Skeletal muscle satellite cell (primary cell): ENCODE measurements at regions not wholly inside any gene's neighbourhood (a gene's known extent, or its start where the extent isn't known, plus 50 kb on each side); places are given as distances from the start of the nearest gene placed in this dataset.

Experiments used
- H3K27me3 ChIP-seq: 2 replicates; pipeline ENCODE4 v1.7.0; 2013; ENCODE audit warnings: low read length; ENCODE audit not compliant: control insufficient read depth, insufficient read depth
- H3K36me3 ChIP-seq: 2 replicates; pipeline ENCODE4 v1.7.0; 2013; ENCODE audit warnings: mild to moderate bottlenecking, control low read depth, low read length; ENCODE audit not compliant: insufficient read depth
- H3K4me1 ChIP-seq: 2 replicates; pipeline ENCODE4 v1.7.0; 2013; ENCODE audit warnings: low read length; ENCODE audit not compliant: control insufficient read depth, insufficient read depth
- H3K4me2 ChIP-seq: 2 replicates; pipeline ENCODE4 v1.7.0; 2013; ENCODE audit warnings: mild to moderate bottlenecking, low read length
- H3K4me3 ChIP-seq: 2 replicates; pipeline ENCODE4 v1.7.0; 2013; ENCODE audit warnings: low read length
- H3K9ac ChIP-seq: 2 replicates; pipeline ENCODE4 v1.7.0; 2013; ENCODE audit warnings: mild to moderate bottlenecking, low read depth, low read length, moderate library complexity
- H3K9me3 ChIP-seq: replicated peaks from 2 replicates; pipeline ENCODE4 v1.7.0; 2013; ENCODE audit warnings: mild to moderate bottlenecking, control low read depth, low read length

DNA sequence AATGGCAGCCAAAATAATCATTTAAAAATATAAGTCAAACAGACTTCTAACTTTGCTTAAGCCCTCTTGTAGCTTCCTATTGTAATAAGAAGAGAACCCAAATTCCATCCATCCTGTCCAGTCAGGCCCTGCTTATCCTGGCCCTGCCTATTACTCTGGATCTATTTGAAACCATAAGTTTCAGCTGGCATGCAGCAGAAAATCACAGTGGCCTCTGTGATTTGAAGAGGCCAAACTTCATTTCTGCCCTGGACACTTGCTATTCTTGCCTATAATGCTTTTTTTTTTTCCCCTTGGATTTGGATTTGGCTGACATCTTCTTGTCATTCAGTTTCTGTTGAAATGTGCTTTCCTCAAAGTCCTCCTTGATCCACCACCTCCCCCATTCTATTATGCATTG lies 642.8 kb downstream of the USP25 start:
- H3K9me3 ChIP-seq: no peaks in the 10 kb centered on the region
- H3K4me3 ChIP-seq: no peak overlapping the region
- H3K4me1 ChIP-seq: no peaks in the 10 kb centered on the region
- no peak overlapping the region for H3K9ac ChIP-seq
- no peaks in the 10 kb centered on the region for H3K36me3 ChIP-seq
- no peaks in the 10 kb centered on the region for H3K27me3 ChIP-seq
- H3K4me2 ChIP-seq: no peak overlapping the region

DNA sequence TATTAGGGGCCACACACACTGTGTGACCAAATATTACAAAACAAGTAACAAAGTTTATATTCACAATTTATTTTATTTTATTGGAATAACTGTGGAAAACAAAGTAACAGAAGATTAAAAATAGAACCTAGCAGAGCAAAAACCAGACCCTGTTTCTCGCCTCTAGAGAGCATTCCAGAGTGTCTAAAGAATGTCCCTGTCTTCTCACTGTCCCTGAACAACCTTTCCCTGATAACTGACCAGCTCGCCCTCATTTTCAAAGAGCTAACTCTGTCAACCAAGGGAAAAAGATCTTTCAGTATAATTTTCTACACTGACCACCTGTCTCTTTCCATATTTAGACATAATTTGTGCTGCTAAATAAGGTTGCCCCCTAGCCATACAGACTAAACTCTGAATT lies 646.9 kb downstream of the USP25 start:
- Histone ChIP-seq H3K4me1 (no peaks in the 10 kb centered on the region), H3K9ac (no peak overlapping the region), H3K9me3 (no peaks in the 10 kb centered on the region), H3K4me2 (no peak overlapping the region), H3K4me3 (no peak overlapping the region), H3K36me3 (no peaks in the 10 kb centered on the region), H3K27me3 (no peaks in the 10 kb centered on the region)

GRCh38 chr21:16377120-16377658 lies 647.4 kb downstream of the USP25 start:
- Histone ChIP-seq H3K27me3 (no peaks in the 10 kb centered on the region), H3K4me3 (no peak overlapping the region), H3K9ac (no peak overlapping the region), H3K9me3 (no peaks in the 10 kb centered on the region), H3K4me1 (no peaks in the 10 kb centered on the region), H3K4me2 (no peak overlapping the region), H3K36me3 (no peaks in the 10 kb centered on the region)

- H3K9me3 ChIP-seq: no peaks in the 10 kb centered on the region
- H3K36me3 ChIP-seq: no peaks in the 10 kb centered on the region
Observed at GRCh38 chr21:16377857-16378256, 648.1 kb downstream of the USP25 start.

DNA sequence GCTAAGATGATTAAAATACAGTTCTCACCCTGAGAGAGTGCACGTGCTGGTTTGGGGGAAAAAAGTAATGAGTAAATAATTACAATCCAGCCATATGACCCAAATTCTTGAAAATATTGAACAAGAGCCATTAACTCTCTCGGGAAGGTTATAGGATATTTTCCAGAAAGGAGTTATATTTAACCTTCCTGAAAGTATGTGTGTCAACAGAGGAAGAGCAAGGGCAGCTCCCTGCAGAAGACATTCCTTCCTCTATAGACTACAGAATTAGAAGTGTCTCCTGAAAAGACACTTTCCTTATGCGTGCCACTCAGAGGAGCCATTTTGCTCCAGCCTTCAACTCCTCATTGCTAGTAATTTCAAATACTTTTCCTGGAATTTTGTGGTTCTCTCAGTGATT lies 648.7 kb downstream of the USP25 start:
- no peaks in the 10 kb centered on the region for H3K9me3 ChIP-seq
- no peaks in the 10 kb centered on the region for H3K27me3 ChIP-seq
- H3K9ac ChIP-seq: no peak overlapping the region
- no peak overlapping the region for H3K4me3 ChIP-seq
- H3K4me2 ChIP-seq: no peak overlapping the region
- no peaks in the 10 kb centered on the region for H3K36me3 ChIP-seq
- no peaks in the 10 kb centered on the region for H3K4me1 ChIP-seq

More at GRCh38 chr21:16377857-16378256, 648.1 kb downstream of the USP25 start:
- H3K27me3 ChIP-seq: no peaks in the 10 kb centered on the region
- H3K4me2 ChIP-seq: no peak overlapping the region
- no peak overlapping the region for H3K9ac ChIP-seq
- no peak overlapping the region for H3K4me3 ChIP-seq
- no peaks in the 10 kb centered on the region for H3K4me1 ChIP-seq

GRCh38 chr21:16388291-16388690 lies 658.5 kb downstream of the USP25 start:
- Histone ChIP-seq H3K4me3 (no peak overlapping the region), H3K9me3 (no peaks in the 10 kb centered on the region), H3K9ac (no peak overlapping the region), H3K36me3 (no peaks in the 10 kb centered on the region), H3K4me1 (no peaks in the 10 kb centered on the region), H3K27me3 (no peaks in the 10 kb centered on the region), H3K4me2 (no peak overlapping the region)

DNA sequence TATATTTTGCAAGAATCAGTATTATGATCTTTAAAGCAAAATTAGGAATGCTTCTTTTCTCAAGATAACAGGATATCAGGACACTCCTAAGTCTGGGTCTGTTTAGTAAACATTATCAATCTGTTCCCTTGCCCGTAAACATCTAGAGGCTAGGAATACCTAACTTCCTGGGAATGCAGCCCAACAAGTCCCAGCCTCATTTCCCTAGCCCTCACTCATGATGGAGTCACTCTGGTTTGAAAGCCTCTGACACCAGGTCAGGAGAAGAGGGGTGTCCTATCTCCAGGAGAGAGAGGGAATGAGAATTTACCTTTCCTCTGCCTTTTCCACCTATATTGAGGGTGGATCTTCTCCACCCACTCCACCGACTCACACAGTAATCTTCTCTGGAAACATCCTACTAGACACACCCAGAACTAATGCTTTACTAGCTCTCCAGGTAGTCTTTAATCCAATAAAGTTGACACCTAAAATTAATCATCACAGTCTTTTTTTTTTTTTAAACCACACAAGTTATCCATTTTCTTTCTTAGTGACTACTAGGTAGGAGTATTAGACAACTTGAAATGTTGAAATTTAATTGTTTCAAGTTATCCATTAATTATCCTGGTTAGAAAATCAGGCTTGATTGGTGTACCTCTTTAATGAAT lies 659.3 kb downstream of the USP25 start:
- Histone ChIP-seq H3K4me3 (no peak overlapping the region), H3K27me3 (no peaks in the 10 kb centered on the region), H3K36me3 (no peaks in the 10 kb centered on the region), H3K4me1 (no peaks in the 10 kb centered on the region), H3K9ac (no peak overlapping the region), H3K9me3 (no peaks in the 10 kb centered on the region), H3K4me2 (no peak overlapping the region)

- Histone ChIP-seq H3K4me2 (no peak overlapping the region), H3K9me3 (no peaks in the 10 kb centered on the region), H3K4me3 (no peak overlapping the region)
Observed at GRCh38 chr21:16389643-16390042, 659.9 kb downstream of the USP25 start.

DNA sequence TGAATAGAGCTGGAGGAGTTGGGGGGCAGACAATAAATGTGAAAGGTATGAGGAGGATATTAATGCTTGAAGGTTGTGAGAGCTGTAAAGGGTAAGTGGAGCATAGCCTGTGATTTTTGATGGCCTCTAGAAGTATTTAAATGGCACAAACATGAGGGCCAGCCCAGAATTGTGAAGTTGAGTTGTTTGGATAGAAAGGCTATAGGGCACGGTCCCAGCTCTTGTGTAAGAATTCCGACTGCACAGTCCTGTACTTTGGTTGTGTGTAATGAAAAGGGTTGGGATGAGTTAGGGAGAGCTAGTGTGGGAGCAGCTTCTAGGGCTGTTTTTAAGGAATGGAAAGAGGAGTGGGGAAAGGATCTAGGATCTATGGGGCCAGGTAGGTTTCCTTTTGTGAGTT lies 665.5 kb downstream of the USP25 start:
- Histone ChIP-seq H3K36me3 (no peaks in the 10 kb centered on the region), H3K9ac (no peak overlapping the region), H3K27me3 (no peaks in the 10 kb centered on the region), H3K9me3 (no peaks in the 10 kb centered on the region), H3K4me3 (no peak overlapping the region), H3K4me1 (no peaks in the 10 kb centered on the region), H3K4me2 (no peak overlapping the region)

More at GRCh38 chr21:16389643-16390042, 659.9 kb downstream of the USP25 start:
- Histone ChIP-seq H3K36me3 (no peaks in the 10 kb centered on the region), H3K9ac (no peak overlapping the region), H3K27me3 (no peaks in the 10 kb centered on the region), H3K4me1 (no peaks in the 10 kb centered on the region)

DNA sequence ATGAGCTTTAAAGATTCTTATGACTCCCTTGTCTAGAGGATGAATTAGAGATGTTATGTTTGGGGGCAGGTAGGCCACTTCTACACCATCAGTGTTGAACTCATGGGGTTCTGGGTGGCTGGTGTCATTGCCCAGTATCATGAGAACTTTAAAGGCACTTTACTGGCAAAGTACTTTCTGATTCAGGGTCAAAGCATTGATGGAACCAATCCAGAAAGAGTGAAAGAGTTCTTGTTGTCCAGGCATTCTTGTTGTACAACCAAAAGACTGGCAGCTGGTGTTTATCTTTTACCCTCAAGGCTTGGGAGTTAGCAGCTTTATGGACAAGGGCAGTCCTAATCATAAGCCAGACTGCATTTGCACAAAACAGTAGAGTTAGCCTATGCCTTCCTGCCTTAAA lies 673.0 kb downstream of the USP25 start:
- H3K4me1 ChIP-seq: no peaks in the 10 kb centered on the region
- H3K36me3 ChIP-seq: no peaks in the 10 kb centered on the region
- H3K9ac ChIP-seq: no peak overlapping the region
- no peaks in the 10 kb centered on the region for H3K27me3 ChIP-seq
- H3K9me3 ChIP-seq: no peaks in the 10 kb centered on the region
- H3K4me2 ChIP-seq: no peak overlapping the region
- H3K4me3 ChIP-seq: no peak overlapping the region

DNA sequence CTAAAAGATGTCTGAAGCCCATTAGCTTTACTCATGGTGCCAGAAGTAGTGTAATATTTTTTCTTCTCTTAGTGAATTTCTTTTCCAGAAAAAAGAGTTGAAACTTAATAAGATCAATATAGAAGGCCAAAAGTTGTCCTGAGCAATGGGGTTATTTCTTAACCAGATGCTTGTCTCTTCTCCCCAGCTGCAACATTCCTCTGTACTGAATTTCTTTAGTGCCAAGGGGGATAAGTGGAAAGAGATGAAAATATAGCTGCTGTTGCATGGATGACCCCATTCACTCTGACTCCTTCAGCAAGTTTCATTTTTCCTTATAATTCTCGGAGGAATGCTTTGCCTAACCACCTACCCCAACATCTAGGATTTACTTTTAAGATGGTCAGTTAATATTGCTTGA lies 675.0 kb downstream of the USP25 start:
- Histone ChIP-seq H3K9ac (no peak overlapping the region), H3K36me3 (no peaks in the 10 kb centered on the region)

DNA sequence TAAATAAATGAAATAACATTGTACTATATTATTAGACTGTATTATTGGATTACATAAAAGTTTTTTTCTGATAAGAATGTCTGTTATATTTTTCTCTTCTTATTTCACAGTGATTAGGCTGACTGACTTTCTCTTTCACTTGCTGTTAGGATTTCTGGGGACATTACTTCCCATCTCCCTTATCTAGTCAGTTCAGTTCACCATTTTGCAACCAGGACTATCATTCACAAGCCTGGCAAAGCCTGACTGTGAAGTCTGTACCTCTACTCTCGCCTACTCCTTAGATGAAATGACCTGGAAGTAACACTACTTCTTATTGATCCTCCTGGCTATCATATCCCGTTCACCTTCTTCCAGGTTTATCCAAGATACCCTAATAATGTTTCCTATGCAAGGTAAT lies 676.6 kb downstream of the USP25 start:
- Histone ChIP-seq H3K4me3 (no peak overlapping the region), H3K9ac (no peak overlapping the region), H3K4me2 (no peak overlapping the region), H3K9me3 (no peaks in the 10 kb centered on the region), H3K27me3 (no peaks in the 10 kb centered on the region), H3K4me1 (peaks cover 8% of the 10 kb centered on the region), H3K36me3 (no peaks in the 10 kb centered on the region)

More for the DNA sequence above, 675.0 kb downstream of the USP25 start:
- no peak overlapping the region for H3K4me3 ChIP-seq
- peaks cover 8% of the 10 kb centered on the region for H3K4me1 ChIP-seq
- no peaks in the 10 kb centered on the region for H3K9me3 ChIP-seq
- no peak overlapping the region for H3K4me2 ChIP-seq
- H3K27me3 ChIP-seq: no peaks in the 10 kb centered on the region
